Fibroblast of lung (primary cell): ENCODE measurements at regions not wholly inside any gene's neighbourhood (a gene's known extent, or its start where the extent isn't known, plus 50 kb on each side); places are given as distances from the start of the nearest gene placed in this dataset.

ENCODE experiments used
- EZH2 ChIP-seq: IDR thresholded peaks from 2 replicates; pipeline ENCODE4 v1.5.1; 2012; ENCODE audit warnings: low read length, control low read depth, mild to moderate bottlenecking; ENCODE audit errors: missing control alignments
- TF ChIP-seq, protein P1 (sequence below), 2 donors: IDR thresholded peaks in 1 of 2; conservative IDR thresholded peaks in 1 of 2; 1 replicate in 1 of 2; 2 replicates in 1 of 2; pipeline ENCODE4 v1.5.1; 2011 to 2012; ENCODE audit warnings: low read length in 2 of 2, control low read depth in 1 of 2, inconsistent platforms in 1 of 2, low read depth in 1 of 2, mild to moderate bottlenecking in 1 of 2

DNA sequence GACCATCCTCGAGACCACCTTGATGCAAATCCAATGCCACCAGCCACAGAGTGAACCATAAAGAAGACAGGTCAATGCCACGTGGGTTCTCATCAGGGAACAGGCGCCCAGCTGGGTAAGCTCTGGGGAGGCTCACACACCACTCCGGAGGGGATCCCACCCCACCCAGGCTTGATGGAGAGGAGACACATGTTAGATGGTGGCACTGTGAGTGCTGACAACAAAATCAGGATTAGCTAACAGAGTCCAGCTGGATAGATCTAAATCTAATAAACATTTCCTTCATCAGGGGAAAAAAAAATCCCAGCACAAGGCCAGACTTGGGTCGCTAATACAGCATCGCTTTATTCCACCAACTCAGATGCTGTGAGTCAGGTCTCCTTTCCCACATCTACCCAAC is 132.2 kb upstream of the TNR start:
- TF ChIP-seq, protein P1, sequence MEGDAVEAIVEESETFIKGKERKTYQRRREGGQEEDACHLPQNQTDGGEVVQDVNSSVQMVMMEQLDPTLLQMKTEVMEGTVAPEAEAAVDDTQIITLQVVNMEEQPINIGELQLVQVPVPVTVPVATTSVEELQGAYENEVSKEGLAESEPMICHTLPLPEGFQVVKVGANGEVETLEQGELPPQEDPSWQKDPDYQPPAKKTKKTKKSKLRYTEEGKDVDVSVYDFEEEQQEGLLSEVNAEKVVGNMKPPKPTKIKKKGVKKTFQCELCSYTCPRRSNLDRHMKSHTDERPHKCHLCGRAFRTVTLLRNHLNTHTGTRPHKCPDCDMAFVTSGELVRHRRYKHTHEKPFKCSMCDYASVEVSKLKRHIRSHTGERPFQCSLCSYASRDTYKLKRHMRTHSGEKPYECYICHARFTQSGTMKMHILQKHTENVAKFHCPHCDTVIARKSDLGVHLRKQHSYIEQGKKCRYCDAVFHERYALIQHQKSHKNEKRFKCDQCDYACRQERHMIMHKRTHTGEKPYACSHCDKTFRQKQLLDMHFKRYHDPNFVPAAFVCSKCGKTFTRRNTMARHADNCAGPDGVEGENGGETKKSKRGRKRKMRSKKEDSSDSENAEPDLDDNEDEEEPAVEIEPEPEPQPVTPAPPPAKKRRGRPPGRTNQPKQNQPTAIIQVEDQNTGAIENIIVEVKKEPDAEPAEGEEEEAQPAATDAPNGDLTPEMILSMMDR (conservative IDR thresholded peaks at IDR 0.05 in 1 of 2, IDR thresholded peaks at IDR 0.05 in 1 of 2; ENCODE audit: low read depth in 1 of 2, low read length in 2 of 2) = no peak
- no peak for TF ChIP-seq EZH2
